Colonic mucosa (tissue), 4 donors: ENCODE measurements at regions not wholly inside any gene's neighbourhood (a gene's known extent, or its start where the extent isn't known, plus 50 kb on each side); places are given as distances from the start of the nearest gene placed in this dataset.

ENCODE experiments used
- DNase-seq: peaks from one replicate; pipeline ENCODE4 v3.0.0-alpha.2; 2020
- H3K27ac ChIP-seq: fragments of 200-600 bp; one replicate; pipeline ENCODE4 v1.8.0; 2021
- H3K27me3 ChIP-seq: fragments of 200-600 bp; one replicate; pipeline ENCODE4 v1.8.0; 2021
- H3K36me3 ChIP-seq: fragments of 200-600 bp; one replicate; pipeline ENCODE4 v1.8.0; 2021
- H3K4me1 ChIP-seq: fragments of 200-600 bp; one replicate; pipeline ENCODE4 v1.8.0; 2021; ENCODE audit warnings: mild to moderate bottlenecking
- H3K4me3 ChIP-seq: fragments of 200-600 bp; one replicate; pipeline ENCODE4 v1.8.0; 2021
- H3K9ac ChIP-seq, 2 donors: one replicate each; pipeline ENCODE4 v1.7.0; 2013; ENCODE audit warnings: control low read depth in 2 of 2, low read depth in 2 of 2, low read length in 2 of 2
- H3K9me3 ChIP-seq: fragments of 200-600 bp; one replicate; pipeline ENCODE4 v1.8.0; 2021
- CTCF ChIP-seq: fragments of 200-600 bp; IDR thresholded peaks from one replicate; pipeline ENCODE4 v1.8.0; 2022; ENCODE audit warnings: antibody characterized with exemption, mild to moderate bottlenecking
- intact Hi-C: fragments of 100-400 bp; cut with DNase I; formaldehyde crosslinking; loops from one replicate; pipeline ENCODE4 v1.14.1; 2022
- donor health status: healthy.
- donor health status: DM: no; HTN: no; CAD: no.
- donor health status: DM: no; HTN: no; CAD: no.

GRCh38 chr6:141251286-141251685 lies 881.4 kb upstream of the GJE1 start:
- no peaks in the 10 kb centered on the region for H3K36me3 ChIP-seq
- H3K4me1 ChIP-seq = no peaks in the 10 kb centered on the region
- no peaks in the 10 kb centered on the region for H3K9me3 ChIP-seq
- H3K4me3 ChIP-seq = no peak overlapping the region
- no peak overlapping the region for H3K9ac ChIP-seq
- no peaks in the 10 kb centered on the region for H3K27me3 ChIP-seq
- intact Hi-C loops = no loop called here
- no peak for DNase-seq
- no peak for TF ChIP-seq CTCF
- H3K27ac ChIP-seq = no peak overlapping the region

GRCh38 chr6:141248021-141248799 lies 884.5 kb upstream of the GJE1 start:
- H3K4me3 ChIP-seq = no peak overlapping the region
- H3K9ac ChIP-seq = no peak overlapping the region
- intact Hi-C loops = no loop called here
- DNase-seq = no peak
- H3K27ac ChIP-seq = no peak overlapping the region
- H3K9me3 ChIP-seq = no peaks in the 10 kb centered on the region
- H3K27me3 ChIP-seq = no peaks in the 10 kb centered on the region
- no peaks in the 10 kb centered on the region for H3K4me1 ChIP-seq
- H3K36me3 ChIP-seq = no peaks in the 10 kb centered on the region
- TF ChIP-seq CTCF = no peak

GRCh38 chr6:141244366-141244765 lies 888.4 kb upstream of the GJE1 start:
- Histone ChIP-seq H3K9me3 (no peaks in the 10 kb centered on the region), H3K27ac (no peak overlapping the region), H3K27me3 (no peaks in the 10 kb centered on the region), H3K9ac (no peak overlapping the region), H3K36me3 (no peaks in the 10 kb centered on the region), H3K4me1 (no peaks in the 10 kb centered on the region), H3K4me3 (no peak overlapping the region)
- DNase-seq = no peak
- intact Hi-C loops = no loop called here
- no peak for TF ChIP-seq CTCF

- no peak for DNase-seq
- Histone ChIP-seq H3K9me3 (no peaks in the 10 kb centered on the region), H3K9ac (no peak overlapping the region), H3K27me3 (no peaks in the 10 kb centered on the region), H3K36me3 (no peaks in the 10 kb centered on the region), H3K27ac (no peak overlapping the region), H3K4me3 (no peak overlapping the region), H3K4me1 (no peaks in the 10 kb centered on the region)
- TF ChIP-seq CTCF = no peak
- intact Hi-C loops = no loop called here
These were observed 889.8 kb upstream of the GJE1 start for GRCh38 chr6:141242957-141243356.

GRCh38 chr6:141229296-141229695 lies 903.4 kb upstream of the GJE1 start:
- intact Hi-C loops = no loop called here
- no peak for TF ChIP-seq CTCF

More at GRCh38 chr6:141229296-141229695, 903.4 kb upstream of the GJE1 start:
- no peak overlapping the region for H3K4me3 ChIP-seq
- H3K9ac ChIP-seq = no peak overlapping the region
- no peaks in the 10 kb centered on the region for H3K36me3 ChIP-seq
- no peak for DNase-seq
- no peaks in the 10 kb centered on the region for H3K9me3 ChIP-seq
- H3K4me1 ChIP-seq = no peaks in the 10 kb centered on the region
- no peaks in the 10 kb centered on the region for H3K27me3 ChIP-seq
- no peak overlapping the region for H3K27ac ChIP-seq
